Renal cortical epithelial cell (primary cell): ENCODE measurements at regions not wholly inside any gene's neighbourhood (a gene's known extent, or its start where the extent isn't known, plus 50 kb on each side); places are given as distances from the start of the nearest gene placed in this dataset.

Source experiments
- DNase-seq: peaks from one replicate; pipeline ENCODE4 v3.0.0-alpha.2; 2011; ENCODE audit warnings: low read depth

DNA sequence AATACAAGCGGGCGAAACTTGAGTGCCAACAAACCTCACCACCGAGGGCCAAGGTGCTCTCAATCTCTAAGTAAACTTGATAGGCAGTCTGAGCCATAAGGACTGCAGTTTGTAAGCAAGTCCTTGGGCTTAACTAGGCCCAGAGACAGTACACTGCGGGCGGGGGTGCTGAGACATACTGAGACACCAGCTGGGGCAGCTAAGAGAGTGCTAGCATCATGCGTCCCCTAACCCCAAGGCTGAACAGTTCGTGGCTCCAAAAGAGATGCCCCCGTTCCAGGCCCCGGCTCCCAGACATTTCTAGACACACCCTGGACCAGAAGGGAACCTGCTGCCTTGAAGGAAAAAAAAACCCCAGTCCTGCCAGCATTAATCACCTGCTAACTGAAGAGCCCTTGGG, 126.8 kb upstream of the PRDX4 start:
- no peak for DNase-seq

DNA sequence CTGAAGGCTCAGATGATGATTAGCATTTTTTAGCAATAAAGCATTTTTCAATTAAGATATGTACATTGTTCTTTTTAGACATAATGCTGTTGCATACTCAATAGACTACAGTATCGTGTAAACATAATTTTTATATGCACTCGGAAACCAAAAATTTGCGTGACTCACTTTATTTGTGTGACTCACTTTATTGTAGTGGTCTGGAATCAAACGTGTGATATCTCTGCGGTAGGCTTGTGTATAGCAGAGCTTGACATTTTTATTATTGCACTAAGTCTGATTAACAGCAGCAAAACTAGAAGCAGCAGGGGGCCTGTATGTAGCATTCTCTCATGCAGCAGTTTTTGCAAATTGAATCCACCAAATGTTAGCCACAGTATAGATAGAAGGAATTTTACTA, 119.1 kb upstream of the PRDX4 start:
- DNase-seq: peak; percentile 2

DNA sequence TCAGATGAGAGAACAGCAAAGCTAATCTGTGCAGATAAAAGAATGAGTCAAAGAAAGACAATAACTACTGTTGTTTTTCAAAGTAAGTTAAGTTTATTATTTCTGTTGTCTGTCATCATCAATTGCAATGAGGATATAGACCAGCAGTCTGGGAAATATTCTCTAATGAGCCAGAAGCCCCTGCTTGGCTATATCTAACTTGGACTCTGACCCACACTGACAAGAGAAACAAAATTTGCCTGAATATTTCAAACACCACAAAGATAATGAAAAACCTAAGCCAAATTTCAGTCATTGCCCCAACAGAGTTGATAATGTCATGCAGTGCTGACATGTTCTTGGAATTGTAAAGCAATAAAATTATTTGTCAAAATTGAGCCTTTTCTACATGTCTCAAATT, 115.0 kb upstream of the PRDX4 start:
- no peak for DNase-seq

- peak; percentile 45 for DNase-seq
These were observed 113.0 kb upstream of the PRDX4 start for GRCh38 chrX:23554304-23554703.

GRCh38 chrX:23557070-23557469, 110.2 kb upstream of the PRDX4 start:
- no peak for DNase-seq

GRCh38 chrX:23559975-23560374, 107.3 kb upstream of the PRDX4 start:
- no peak for DNase-seq

DNA sequence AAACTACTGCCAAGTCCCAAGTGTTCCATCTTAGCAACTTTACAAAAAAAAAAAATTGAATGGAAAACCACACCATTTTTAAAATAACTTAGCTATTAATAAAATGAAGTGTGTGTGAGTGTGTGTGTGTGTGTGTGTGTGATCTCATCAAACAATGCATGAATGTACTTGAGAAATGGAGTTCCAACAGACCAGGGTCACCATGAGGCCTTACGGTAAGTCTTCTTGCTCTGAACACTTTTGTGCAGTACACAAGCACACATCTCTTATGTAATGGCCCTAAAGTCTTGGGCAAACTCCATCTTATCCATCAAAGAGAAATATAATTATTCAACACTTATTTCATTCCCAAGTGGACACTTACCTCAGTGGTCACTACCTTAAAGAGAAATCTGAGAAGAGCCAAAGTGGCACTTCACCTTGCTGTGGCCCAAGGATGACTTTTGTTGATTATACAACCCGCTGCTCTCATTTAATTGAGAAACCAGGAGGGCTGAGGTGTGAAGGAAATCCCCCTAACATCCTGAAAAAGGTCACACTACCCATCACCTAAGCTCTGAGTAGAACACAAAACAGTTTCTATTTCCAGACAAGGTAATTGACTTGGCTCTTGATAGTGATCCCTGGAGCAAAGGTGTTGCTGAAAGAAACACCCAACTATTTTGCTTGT, 96.5 kb upstream of the PRDX4 start:
- no peak for DNase-seq

- no peak for DNase-seq
These were observed 92.0 kb upstream of the PRDX4 start for GRCh38 chrX:23575281-23575680.

- no peak for DNase-seq
These were observed 89.2 kb upstream of the PRDX4 start for GRCh38 chrX:23578079-23578478.

- no peak for DNase-seq
These were observed 77.8 kb upstream of the PRDX4 start for GRCh38 chrX:23589496-23589895.

DNA sequence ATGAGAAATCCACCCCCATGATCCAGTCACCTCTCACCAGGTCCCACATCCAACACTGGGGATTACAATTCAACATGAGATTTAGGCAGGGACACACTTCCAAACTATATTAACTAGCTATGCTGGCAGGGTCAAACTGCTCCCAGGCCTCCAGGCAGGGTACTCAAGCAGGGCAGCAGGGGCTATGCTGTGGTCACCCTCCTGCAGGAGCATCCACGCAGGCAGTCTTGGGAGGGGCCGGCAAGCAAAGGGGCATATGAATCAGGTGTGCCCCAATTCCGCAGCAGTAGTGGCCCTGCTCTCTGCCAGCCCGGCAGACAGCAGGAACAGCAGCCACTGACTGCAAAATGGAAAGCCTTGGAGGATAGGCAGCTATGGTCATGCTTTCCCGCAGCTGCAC, 74.6 kb upstream of the PRDX4 start:
- no peak for DNase-seq

GRCh38 chrX:23598575-23598974, 68.7 kb upstream of the PRDX4 start:
- no peak for DNase-seq

DNA sequence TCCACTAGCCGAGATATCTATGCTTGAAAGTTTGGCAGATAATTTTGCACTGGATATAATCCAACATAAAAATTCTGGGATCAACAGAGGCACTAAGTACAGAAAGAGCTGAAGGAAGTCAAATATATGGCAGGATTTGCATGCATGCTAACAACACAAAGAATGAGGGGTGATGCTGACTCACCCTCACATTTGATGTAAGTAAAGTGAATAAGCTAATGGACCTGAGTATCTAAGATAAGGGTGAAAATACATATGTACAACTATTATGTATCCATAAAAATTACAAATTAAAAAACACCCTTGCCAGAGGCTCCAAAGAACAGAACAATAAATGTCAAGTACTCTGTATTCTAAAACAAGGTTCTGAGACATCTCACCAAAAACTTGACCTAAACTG, 63.8 kb upstream of the PRDX4 start:
- DNase-seq: no peak

DNA sequence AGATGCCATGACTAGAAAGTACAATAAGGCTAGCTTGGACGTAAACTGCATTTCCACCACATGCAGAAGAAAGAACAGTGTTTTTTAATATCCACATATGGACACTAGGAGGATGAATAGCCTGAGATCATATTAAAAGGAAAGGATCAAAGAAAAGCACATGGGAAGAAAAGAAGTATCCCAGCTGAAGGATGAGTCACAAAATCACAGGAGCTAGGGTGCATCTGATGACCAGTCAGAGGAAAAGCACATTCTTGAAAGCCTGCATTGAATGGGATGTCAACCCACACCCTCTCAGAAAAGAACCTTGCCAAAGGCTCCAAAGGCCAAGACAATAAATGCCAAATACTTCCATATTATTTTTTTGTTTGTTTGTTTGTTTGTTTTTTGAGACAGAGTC, 56.8 kb upstream of the PRDX4 start:
- no peak for DNase-seq

- no peak for DNase-seq
These were observed 54.4 kb upstream of the PRDX4 start for GRCh38 chrX:23612846-23613245.

- peak; percentile 11 for DNase-seq
These were observed 50.9 kb upstream of the PRDX4 start for GRCh38 chrX:23616361-23616760.
